Naive thymus-derived CD4-positive, alpha-beta T cell (primary cell): ENCODE measurements at regions not wholly inside any gene's neighbourhood (a gene's known extent, or its start where the extent isn't known, plus 50 kb on each side); places are given as distances from the start of the nearest gene placed in this dataset.

Source experiments
- ATAC-seq: fragments of 150-1000 bp; cut with Tn5 transposase; 2 replicates; pipeline ENCODE4 v1.10.0; 2021; ENCODE audit warnings: mild to moderate bottlenecking, moderate library complexity
- CTCF ChIA-PET: fragments of 350-600 bp; sonication (Branson Sonifier 250); formaldehyde crosslinking; loops from one replicate; lab custom pipeline; 2021; ENCODE audit warnings: antibody characterized with exemption; lab: Charles Lee
- POLR2A ChIA-PET: fragments of 350-600 bp; sonication (Branson Sonifier 250); formaldehyde crosslinking; loops from one replicate; lab custom pipeline; 2021; ENCODE audit warnings: antibody characterized with exemption, inconsistent platforms; lab: Charles Lee
- DNase-seq, 9 donors: peaks; one replicate each; pipeline versions ENCODE4 v3.0.0 to v3.0.0-alpha.2; 2020 to 2022; ENCODE audit warnings: mixed read lengths in 1 of 9
- H3K27ac ChIP-seq: one replicate; pipeline ENCODE4 v1.7.0; 2013; ENCODE audit warnings: mild to moderate bottlenecking, low read depth, low read length, moderate library complexity
- H3K27me3 ChIP-seq, 2 donors: one replicate each; pipeline ENCODE4 v1.7.0; 2013; ENCODE audit warnings: low read length in 2 of 2, mild to moderate bottlenecking in 2 of 2, moderate library complexity in 2 of 2; ENCODE audit not compliant: control insufficient read depth in 2 of 2, insufficient read depth in 2 of 2
- H3K36me3 ChIP-seq, 3 experiments: 1 replicate in 2 of 3; 2 replicates in 1 of 3; pipeline ENCODE4 v1.7.0; 2013; ENCODE audit warnings: low read length in 3 of 3, mild to moderate bottlenecking in 3 of 3, moderate library complexity in 1 of 3; ENCODE audit not compliant: insufficient read depth in 3 of 3, control insufficient read depth in 2 of 3
- H3K4me1 ChIP-seq, 2 donors: one replicate each; pipeline ENCODE4 v1.7.0; 2013; ENCODE audit warnings: low read length in 2 of 2, mild to moderate bottlenecking in 2 of 2, moderate library complexity in 1 of 2; ENCODE audit not compliant: control insufficient read depth in 2 of 2, insufficient read depth in 2 of 2
- H3K4me3 ChIP-seq: 2 replicates; pipeline ENCODE4 v1.7.0; 2013; ENCODE audit warnings: mild to moderate bottlenecking, low read length
- H3K9me3 ChIP-seq, 3 experiments: 1 replicate in 2 of 3; 2 replicates in 1 of 3; pipeline ENCODE4 v1.7.0; 2013; ENCODE audit warnings: low read length in 3 of 3; ENCODE audit not compliant: control insufficient read depth in 2 of 3
- H3K27ac Mint-ChIP-seq, 9 donors: one replicate each; pipeline ENCODE4 v1.8.0; 2020 to 2022; ENCODE audit warnings: mixed read lengths in 9 of 9, mild to moderate bottlenecking in 8 of 9, moderate library complexity in 5 of 9, inconsistent platforms in 2 of 9
- H3K27me3 Mint-ChIP-seq, 5 donors: one replicate each; pipeline ENCODE4 v1.8.0; 2021 to 2022; ENCODE audit warnings: mixed read lengths in 5 of 5, mild to moderate bottlenecking in 1 of 5
- H3K36me3 Mint-ChIP-seq, 5 donors: one replicate each; pipeline ENCODE4 v1.8.0; 2020 to 2022; ENCODE audit warnings: mixed read lengths in 5 of 5, mild to moderate bottlenecking in 3 of 5, inconsistent platforms in 1 of 5
- H3K4me1 Mint-ChIP-seq, 7 donors: one replicate each; pipeline ENCODE4 v1.8.0; 2020 to 2022; ENCODE audit warnings: mixed read lengths in 7 of 7, mild to moderate bottlenecking in 3 of 7, inconsistent platforms in 1 of 7
- H3K4me3 Mint-ChIP-seq, 10 donors: one replicate each; pipeline ENCODE4 v1.8.0; 2020 to 2022; ENCODE audit warnings: mild to moderate bottlenecking in 10 of 10, mixed read lengths in 10 of 10, moderate library complexity in 6 of 10, inconsistent platforms in 2 of 10
- H3K9me3 Mint-ChIP-seq, 11 donors: one replicate each; pipeline ENCODE4 v1.8.0; 2020 to 2022; ENCODE audit warnings: mixed read lengths in 11 of 11, mild to moderate bottlenecking in 4 of 11, inconsistent platforms in 1 of 11, moderate library complexity in 1 of 11
- intact Hi-C, 2 donors: fragments of 100-400 bp; cut with micrococcal nuclease; formaldehyde crosslinking; loops; one replicate each; pipeline ENCODE4 v1.15.1; 2023

- Mint-ChIP-seq H3K4me3 (no peak overlapping the region), H3K36me3 (no peaks in the 10 kb centered on the region)
Measured at GRCh38 chr5:2300861-2301574, 418.3 kb upstream of the IRX4 start.

GRCh38 chr5:2300421-2300820, 417.7 kb upstream of the IRX4 start:
- no peaks in the 10 kb centered on the region for H3K4me1 Mint-ChIP-seq
- no peaks in the 10 kb centered on the region for H3K36me3 ChIP-seq

More at GRCh38 chr5:2300861-2301574, 418.3 kb upstream of the IRX4 start:
- no peaks in the 10 kb centered on the region for H3K4me1 Mint-ChIP-seq
- ATAC-seq: no peak
- no peaks in the 10 kb centered on the region for H3K36me3 ChIP-seq
- CTCF ChIA-PET: no interaction called here
- H3K4me1 ChIP-seq: no peaks in the 10 kb centered on the region
- H3K27me3 Mint-ChIP-seq: peaks cover 0 to 41% (median 7%) of the 10 kb centered on the region in 5 donors
- H3K9me3 ChIP-seq: no peaks in the 10 kb centered on the region
- DNase-seq: no peak
- no peak overlapping the region for H3K4me3 ChIP-seq
- H3K9me3 Mint-ChIP-seq: no peaks in the 10 kb centered on the region
- no peak overlapping the region for H3K27ac Mint-ChIP-seq
- H3K27ac ChIP-seq: no peak overlapping the region
- intact Hi-C loops: no loop called here
- H3K27me3 ChIP-seq: no peaks in the 10 kb centered on the region
- POLR2A ChIA-PET: no interaction called here

GRCh38 chr5:2299388-2300220, 416.9 kb upstream of the IRX4 start:
- Mint-ChIP-seq H3K27ac (no peak overlapping the region), H3K27me3 (peaks cover 0 to 41% (median 7%) of the 10 kb centered on the region in 5 donors), H3K4me3 (no peak overlapping the region), H3K36me3 (no peaks in the 10 kb centered on the region), H3K9me3 (peaks cover 0 to 2% (median 0%) of the 10 kb centered on the region in 11 donors), H3K4me1 (no peaks in the 10 kb centered on the region)
- no peak for ATAC-seq
- DNase-seq: no peak
- Histone ChIP-seq H3K4me1 (no peaks in the 10 kb centered on the region), H3K36me3 (no peaks in the 10 kb centered on the region), H3K27me3 (no peaks in the 10 kb centered on the region), H3K4me3 (no peak overlapping the region), H3K27ac (no peak overlapping the region), H3K9me3 (no peaks in the 10 kb centered on the region)
- ChIA-PET CTCF (no interaction called here), POLR2A (no interaction called here)
- intact Hi-C loops: no loop called here

More at GRCh38 chr5:2300421-2300820, 417.7 kb upstream of the IRX4 start:
- H3K27me3 Mint-ChIP-seq: peaks cover 0 to 41% (median 7%) of the 10 kb centered on the region in 5 donors
- ChIA-PET CTCF (no interaction called here), POLR2A (no interaction called here)
- H3K4me3 Mint-ChIP-seq: no peak overlapping the region
- intact Hi-C loops: no loop called here
- no peaks in the 10 kb centered on the region for H3K27me3 ChIP-seq
- H3K27ac Mint-ChIP-seq: no peak overlapping the region
- H3K27ac ChIP-seq: no peak overlapping the region
- peaks cover 0 to 2% (median 0%) of the 10 kb centered on the region in 11 donors for H3K9me3 Mint-ChIP-seq
- H3K9me3 ChIP-seq: no peaks in the 10 kb centered on the region
- no peak for DNase-seq
- no peak overlapping the region for H3K4me3 ChIP-seq
- no peaks in the 10 kb centered on the region for H3K36me3 Mint-ChIP-seq
- ATAC-seq: no peak
- no peaks in the 10 kb centered on the region for H3K4me1 ChIP-seq

- Mint-ChIP-seq H3K4me3 (no peak overlapping the region), H3K4me1 (no peaks in the 10 kb centered on the region), H3K9me3 (peaks cover 0 to 2% (median 0%) of the 10 kb centered on the region in 11 donors), H3K36me3 (no peaks in the 10 kb centered on the region), H3K27ac (no peak overlapping the region), H3K27me3 (peaks cover 0 to 41% (median 7%) of the 10 kb centered on the region in 5 donors)
- Histone ChIP-seq H3K27me3 (no peaks in the 10 kb centered on the region), H3K4me3 (no peak overlapping the region), H3K4me1 (no peaks in the 10 kb centered on the region), H3K9me3 (no peaks in the 10 kb centered on the region), H3K27ac (no peak overlapping the region), H3K36me3 (no peaks in the 10 kb centered on the region)
- no peak for ATAC-seq
- intact Hi-C loops: no loop called here
- DNase-seq: no peak
- ChIA-PET CTCF (no interaction called here), POLR2A (no interaction called here)
Measured at GRCh38 chr5:2298781-2299180, 416.1 kb upstream of the IRX4 start.

GRCh38 chr5:2297991-2298390, 415.3 kb upstream of the IRX4 start:
- ChIA-PET POLR2A (no interaction called here), CTCF (no interaction called here)
- Histone ChIP-seq H3K36me3 (no peaks in the 10 kb centered on the region), H3K9me3 (no peaks in the 10 kb centered on the region), H3K27ac (no peak overlapping the region), H3K4me1 (no peaks in the 10 kb centered on the region), H3K4me3 (no peak overlapping the region), H3K27me3 (no peaks in the 10 kb centered on the region)
- ATAC-seq: no peak
- Mint-ChIP-seq H3K4me1 (no peaks in the 10 kb centered on the region), H3K36me3 (no peaks in the 10 kb centered on the region), H3K27me3 (peaks cover 0 to 38% (median 7%) of the 10 kb centered on the region in 5 donors), H3K27ac (no peak overlapping the region), H3K4me3 (no peak overlapping the region), H3K9me3 (peaks cover 0 to 2% (median 0%) of the 10 kb centered on the region in 11 donors)
- intact Hi-C loops: no loop called here
- DNase-seq: no peak

- H3K36me3 Mint-ChIP-seq: no peaks in the 10 kb centered on the region
Measured at GRCh38 chr5:2295476-2295875, 412.8 kb upstream of the IRX4 start.

More at GRCh38 chr5:2295476-2295875, 412.8 kb upstream of the IRX4 start:
- no peak for DNase-seq
- no peak overlapping the region for H3K4me3 Mint-ChIP-seq
- ChIA-PET POLR2A (no interaction called here), CTCF (no interaction called here)
- Histone ChIP-seq H3K36me3 (no peaks in the 10 kb centered on the region), H3K4me1 (no peaks in the 10 kb centered on the region), H3K27ac (no peak overlapping the region), H3K4me3 (no peak overlapping the region), H3K27me3 (no peaks in the 10 kb centered on the region), H3K9me3 (no peaks in the 10 kb centered on the region)
- ATAC-seq: no peak
- H3K4me1 Mint-ChIP-seq: peaks cover 0 to 2% (median 0%) of the 10 kb centered on the region in 7 donors
- peaks cover 0 to 23% (median 0%) of the 10 kb centered on the region in 5 donors for H3K27me3 Mint-ChIP-seq
- intact Hi-C loops: no loop called here
- no peak overlapping the region for H3K27ac Mint-ChIP-seq
- peaks cover 0 to 3% (median 0%) of the 10 kb centered on the region in 11 donors for H3K9me3 Mint-ChIP-seq
